ENCODE measurements at regions not wholly inside any gene's neighbourhood (a gene's known extent, or its start where the extent isn't known, plus 50 kb on each side); places are given as distances from the start of the nearest gene placed in this dataset.

- Histone ChIP-seq H3K9me1 (ENCODE audit: control insufficient read depth, insufficient read depth, low read length) (no peaks in the 10 kb centered on the region), H3K36me3 (ENCODE audit: control insufficient read depth, insufficient read depth, low read length) (no peaks in the 10 kb centered on the region), H3K4me3 (no peak overlapping the region), H3K27me3 (ENCODE audit: control insufficient read depth in 2 of 2, insufficient read depth in 2 of 2, low read length in 2 of 2) (no peaks in the 10 kb centered on the region), H3K9me3 (replicated peaks; ENCODE audit: control insufficient read depth, insufficient read depth, low read depth, low read length) (no peaks in the 10 kb centered on the region), H4K20me1 (replicated peaks; ENCODE audit: control insufficient read depth, insufficient read depth, low read length) (no peaks in the 10 kb centered on the region), H3K9ac (ENCODE audit: insufficient read depth in 1 of 2, low read depth in 2 of 2, low read length in 2 of 2) (no peak overlapping the region), H3K4me2 (ENCODE audit: insufficient read depth, low read length) (no peak overlapping the region), H3K27ac (ENCODE audit: extremely low read depth, low read depth, low read length) (no peak overlapping the region), H3K4me1 (replicated peaks in 1 of 2; ENCODE audit: control insufficient read depth in 2 of 2, insufficient read depth in 2 of 2, low read length in 2 of 2) (no peaks in the 10 kb centered on the region), H3K79me2 (ENCODE audit: control insufficient read depth, insufficient read depth, low read length) (no peaks in the 10 kb centered on the region), H2AFZ (ENCODE audit: low read depth, low read length) (no peak overlapping the region)
- ATAC-seq (no peak), FAIRE-seq (no peak), DNase-seq (ENCODE audit: extremely low read depth in 1 of 4, low spot score in 3 of 4) (no peak)
- WGBS (ENCODE audit: insufficient coverage, low coverage, missing lambda C conversion rate), result 3% methylated on average over 5 of the region's 5 CpGs
- POLR2A ChIA-PET, result no interaction called here
- in situ Hi-C loops (cut with MboI), result no loop called here
- no TSS peak for BruUV-seq (replicated peaks)
- CTCF ChIA-PET (ENCODE audit: low intra/inter-chr PET ratio), result no interaction called here
- intact Hi-C loops (cut with micrococcal nuclease), result no loop called here
- TF ChIP-seq SLC30A9 (CRISPR knock-in tag; IDR thresholded peaks at IDR 0.05), result no peak
- no peak for TF ChIP-seq CBX3 (IDR thresholded peaks at IDR 0.05; ENCODE audit: borderline replicate concordance in 1 of 2, low read length in 2 of 2)
- TF ChIP-seq ZNF217 (CRISPR knock-in tag; IDR thresholded peaks at IDR 0.05), result no peak
- TF ChIP-seq, protein P1, sequence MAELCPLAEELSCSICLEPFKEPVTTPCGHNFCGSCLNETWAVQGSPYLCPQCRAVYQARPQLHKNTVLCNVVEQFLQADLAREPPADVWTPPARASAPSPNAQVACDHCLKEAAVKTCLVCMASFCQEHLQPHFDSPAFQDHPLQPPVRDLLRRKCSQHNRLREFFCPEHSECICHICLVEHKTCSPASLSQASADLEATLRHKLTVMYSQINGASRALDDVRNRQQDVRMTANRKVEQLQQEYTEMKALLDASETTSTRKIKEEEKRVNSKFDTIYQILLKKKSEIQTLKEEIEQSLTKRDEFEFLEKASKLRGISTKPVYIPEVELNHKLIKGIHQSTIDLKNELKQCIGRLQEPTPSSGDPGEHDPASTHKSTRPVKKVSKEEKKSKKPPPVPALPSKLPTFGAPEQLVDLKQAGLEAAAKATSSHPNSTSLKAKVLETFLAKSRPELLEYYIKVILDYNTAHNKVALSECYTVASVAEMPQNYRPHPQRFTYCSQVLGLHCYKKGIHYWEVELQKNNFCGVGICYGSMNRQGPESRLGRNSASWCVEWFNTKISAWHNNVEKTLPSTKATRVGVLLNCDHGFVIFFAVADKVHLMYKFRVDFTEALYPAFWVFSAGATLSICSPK (IDR thresholded peaks at IDR 0.05; ENCODE audit: borderline replicate concordance), result no peak
- TF ChIP-seq THRB (CRISPR knock-in tag; conservative IDR thresholded peaks at IDR 0.05), result no peak
- TF ChIP-seq ZNF224 (CRISPR knock-in tag; IDR thresholded peaks at IDR 0.05), result no peak
- TF ChIP-seq ZKSCAN1 (IDR thresholded peaks at IDR 0.05; ENCODE audit: low read depth, low read length), result no peak
- TF ChIP-seq SMARCC2 (IDR thresholded peaks at IDR 0.05; ENCODE audit: low read depth), result no peak
- no peak for TF ChIP-seq TOE1 (IDR thresholded peaks at IDR 0.05; ENCODE audit: borderline replicate concordance)
- TF ChIP-seq TOE1 (CRISPR knock-in tag; IDR thresholded peaks at IDR 0.05; ENCODE audit: borderline replicate concordance, low read depth), result no peak
- no peak for TF ChIP-seq ZFP36 (IDR thresholded peaks at IDR 0.05; ENCODE audit: low read depth, low read length, partially characterized antibody)
- no peak for TF ChIP-seq NONO (IDR thresholded peaks at IDR 0.05; ENCODE audit: low read depth in 2 of 2, low read length in 1 of 2)
- no peak for TF ChIP-seq ELF1 (tag; IDR thresholded peaks at IDR 0.05)
- no peak for TF ChIP-seq ZNF263 (CRISPR knock-in tag; IDR thresholded peaks at IDR 0.05; ENCODE audit: borderline replicate concordance)
- TF ChIP-seq PHB2 (IDR thresholded peaks at IDR 0.05; ENCODE audit: low read depth), result no peak
- no peak for TF ChIP-seq BHLHE40 (IDR thresholded peaks at IDR 0.05; ENCODE audit: low read length)
- TF ChIP-seq E2F8 (IDR thresholded peaks at IDR 0.05; ENCODE audit: low read depth, partially characterized antibody), result no peak
These were observed 510.9 kb downstream of the TXNL1 start for GRCh38 chr18:56127322-56128099.
